Tibial nerve (tissue), 4 donors: ENCODE measurements at regions not wholly inside any gene's neighbourhood (a gene's known extent, or its start where the extent isn't known, plus 50 kb on each side); places are given as distances from the start of the nearest gene placed in this dataset.

ENCODE experiments used
- DNase-seq, 2 donors: peaks; one replicate each; pipeline ENCODE4 v3.0.0-alpha.2; 2019; ENCODE audit warnings: low spot score in 2 of 2
- H3K27ac ChIP-seq, 4 donors: fragments of 200-600 bp; sonication (generic) in 3 of 4; one replicate each; pipeline ENCODE4 v1.5.1; 2017 to 2019; ENCODE audit warnings: mild to moderate bottlenecking in 1 of 4
- H3K27me3 ChIP-seq, 2 donors: fragments of 200-600 bp; sonication (generic) in 1 of 2; one replicate each; pipeline versions ENCODE4 v1.5.1 to v1.6.0; 2017 to 2019
- H3K36me3 ChIP-seq, 3 donors: fragments of 200-600 bp; sonication (generic); one replicate each; pipeline ENCODE4 v1.5.1; 2018 to 2019
- H3K4me1 ChIP-seq, 4 donors: fragments of 200-600 bp; sonication (generic) in 3 of 4; one replicate each; pipeline ENCODE4 v1.5.1; 2017 to 2019
- H3K4me3 ChIP-seq, 4 donors: fragments of 200-600 bp; sonication (generic) in 3 of 4; one replicate each; pipeline ENCODE4 v1.5.1; 2017 to 2019; ENCODE audit warnings: mild to moderate bottlenecking in 1 of 4, moderate library complexity in 1 of 4
- H3K9me3 ChIP-seq, 4 donors: fragments of 200-600 bp; sonication (generic) in 3 of 4; one replicate each; pipeline ENCODE4 v1.5.1; 2017 to 2019
- CTCF ChIP-seq, 5 experiments: fragments of 200-600 bp in 3 of 5; fragments of 450-650 bp in 2 of 5; sonication (generic) in 3 of 5; IDR thresholded peaks; one replicate each; pipeline ENCODE4 v1.5.1; 2016 to 2019; ENCODE audit warnings: antibody characterized with exemption in 5 of 5, mild to moderate bottlenecking in 3 of 5, moderate library complexity in 2 of 5
- EP300 ChIP-seq, 2 donors: sonication (generic); formaldehyde crosslinking; IDR thresholded peaks; one replicate each; pipeline ENCODE4 v1.6.1; 2017; ENCODE audit warnings: antibody characterized with exemption in 2 of 2, mild to moderate bottlenecking in 1 of 2
- POLR2A ChIP-seq, 2 donors: fragments of 450-650 bp; IDR thresholded peaks; one replicate each; pipeline ENCODE4 v1.6.1; 2017; ENCODE audit warnings: antibody characterized with exemption in 2 of 2, mild to moderate bottlenecking in 2 of 2, moderate library complexity in 2 of 2
- WGBS, 2 donors: methylation state at CpG; one replicate each; pipeline ENCODE4 v1.1.5; 2018; 5-methylcytosine and 5-hydroxymethylcytosine counted together

GRCh38 chr12:87066326-87066725 lies 810.1 kb upstream of the MGAT4C start:
- no peak overlapping the region for H3K27ac ChIP-seq
- no peaks in the 10 kb centered on the region for H3K27me3 ChIP-seq
- no peaks in the 10 kb centered on the region for H3K9me3 ChIP-seq
- 44 to 56% methylated on average over 2 of the region's 2 CpGs for WGBS, 2 donors
- no peaks in the 10 kb centered on the region for H3K36me3 ChIP-seq
- no peak for DNase-seq
- TF ChIP-seq EP300 (IDR thresholded peaks at IDR 0.05) (no peak), POLR2A (IDR thresholded peaks at IDR 0.05) (no peak), CTCF (IDR thresholded peaks at IDR 0.05) (no peak)
- H3K4me1 ChIP-seq, result no peaks in the 10 kb centered on the region
- no peak overlapping the region for H3K4me3 ChIP-seq

- Histone ChIP-seq H3K4me1 (no peaks in the 10 kb centered on the region), H3K27me3 (no peaks in the 10 kb centered on the region), H3K9me3 (no peaks in the 10 kb centered on the region), H3K4me3 (no peak overlapping the region), H3K27ac (no peak overlapping the region), H3K36me3 (no peaks in the 10 kb centered on the region)
- TF ChIP-seq CTCF (IDR thresholded peaks at IDR 0.05) (no peak), EP300 (IDR thresholded peaks at IDR 0.05) (no peak), POLR2A (IDR thresholded peaks at IDR 0.05) (no peak)
- no peak for DNase-seq
- WGBS, 2 donors, result 39 to 48% methylated on average over 1 of the region's 1 CpG
Measured at GRCh38 chr12:87059231-87059630, 803.0 kb upstream of the MGAT4C start.

- TF ChIP-seq POLR2A (IDR thresholded peaks at IDR 0.05) (no peak), EP300 (IDR thresholded peaks at IDR 0.05) (no peak), CTCF (IDR thresholded peaks at IDR 0.05) (no peak)
- Histone ChIP-seq H3K4me3 (no peak overlapping the region), H3K9me3 (no peaks in the 10 kb centered on the region), H3K4me1 (peaks cover 0 to 4% (median 0%) of the 10 kb centered on the region in 4 donors), H3K27ac (no peak overlapping the region), H3K27me3 (no peaks in the 10 kb centered on the region), H3K36me3 (no peaks in the 10 kb centered on the region)
- no peak for DNase-seq
Measured at GRCh38 chr12:87054226-87054625, 798.0 kb upstream of the MGAT4C start.

GRCh38 chr12:87051621-87052020 lies 795.4 kb upstream of the MGAT4C start:
- Histone ChIP-seq H3K27me3 (no peaks in the 10 kb centered on the region), H3K36me3 (no peaks in the 10 kb centered on the region), H3K4me3 (no peak overlapping the region), H3K4me1 (peaks cover 0 to 4% (median 0%) of the 10 kb centered on the region in 4 donors), H3K9me3 (no peaks in the 10 kb centered on the region), H3K27ac (no peak overlapping the region)
- 22 to 32% methylated on average over 1 of the region's 1 CpG for WGBS, 2 donors
- DNase-seq, result no peak
- no peak for TF ChIP-seq EP300 (IDR thresholded peaks at IDR 0.05)
- TF ChIP-seq POLR2A (IDR thresholded peaks at IDR 0.05), result no peak

GRCh38 chr12:87047691-87048090 lies 791.5 kb upstream of the MGAT4C start:
- no peak for TF ChIP-seq POLR2A (IDR thresholded peaks at IDR 0.05)
- TF ChIP-seq CTCF (IDR thresholded peaks at IDR 0.05), result no peak
- no peak for TF ChIP-seq EP300 (IDR thresholded peaks at IDR 0.05)
- Histone ChIP-seq H3K4me3 (no peak overlapping the region), H3K9me3 (no peaks in the 10 kb centered on the region), H3K27me3 (no peaks in the 10 kb centered on the region), H3K36me3 (no peaks in the 10 kb centered on the region), H3K27ac (no peak overlapping the region), H3K4me1 (peaks cover 0 to 4% (median 0%) of the 10 kb centered on the region in 4 donors)
- DNase-seq, result no peak
- WGBS, 2 donors, result 93 to 97% methylated on average over 3 of the region's 3 CpGs

- Histone ChIP-seq H3K4me1 (no peaks in the 10 kb centered on the region), H3K27me3 (no peaks in the 10 kb centered on the region), H3K27ac (no peak overlapping the region), H3K9me3 (no peaks in the 10 kb centered on the region), H3K4me3 (no peak overlapping the region), H3K36me3 (no peaks in the 10 kb centered on the region)
- no peak for DNase-seq
- TF ChIP-seq EP300 (IDR thresholded peaks at IDR 0.05), result no peak
- TF ChIP-seq POLR2A (IDR thresholded peaks at IDR 0.05), result no peak
- no peak for TF ChIP-seq CTCF (IDR thresholded peaks at IDR 0.05)
- 86 to 95% methylated on average over 1 of the region's 1 CpG for WGBS, 2 donors
Measured at GRCh38 chr12:87039536-87039935, 783.3 kb upstream of the MGAT4C start.
